HG03108 (cell line): ENCODE measurements at regions not wholly inside any gene's neighbourhood (a gene's known extent, or its start where the extent isn't known, plus 50 kb on each side); places are given as distances from the start of the nearest gene placed in this dataset.

Source experiments
- ATAC-seq: cut with Tn5 transposase; IDR thresholded peaks from one replicate; pipeline ENCODE4 v1.9.1; 2021; ENCODE audit warnings: moderate library complexity; ENCODE audit not compliant: unreplicated experiment

DNA sequence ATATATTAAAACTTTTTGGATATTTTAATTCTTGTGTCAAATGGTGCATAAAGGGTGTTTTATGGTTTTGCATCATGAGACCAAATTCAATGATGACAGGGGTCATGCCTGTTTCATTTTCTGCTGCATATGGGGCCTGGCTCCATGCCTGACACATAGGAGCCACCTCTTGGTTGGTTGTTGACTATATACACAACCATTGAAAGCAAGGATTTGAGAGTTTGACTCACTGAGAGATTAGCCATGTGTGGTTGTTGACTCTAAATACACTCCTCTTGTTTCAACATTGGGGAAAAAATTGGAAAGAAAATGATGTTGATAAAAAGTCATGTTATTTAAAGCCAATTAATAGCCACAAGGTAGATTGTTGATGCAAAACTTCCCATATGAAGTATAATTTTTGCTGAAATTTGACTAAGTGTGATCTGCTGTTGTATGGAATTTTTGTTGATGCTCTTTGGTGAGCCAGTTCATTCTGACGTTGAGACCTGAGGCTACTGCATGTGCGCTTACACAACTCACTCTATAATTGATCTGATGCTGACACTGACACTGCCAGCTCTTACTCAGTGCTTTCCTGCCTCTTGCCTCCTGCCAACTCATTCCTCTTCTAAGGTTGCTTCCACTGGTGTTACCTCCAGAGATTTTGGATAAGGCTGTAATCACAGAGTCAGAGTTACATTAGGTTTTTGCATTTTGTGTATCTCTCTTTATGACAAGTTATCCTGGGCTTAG lies 446.2 kb upstream of the SLC14A2 start:
- no peak for ATAC-seq

DNA sequence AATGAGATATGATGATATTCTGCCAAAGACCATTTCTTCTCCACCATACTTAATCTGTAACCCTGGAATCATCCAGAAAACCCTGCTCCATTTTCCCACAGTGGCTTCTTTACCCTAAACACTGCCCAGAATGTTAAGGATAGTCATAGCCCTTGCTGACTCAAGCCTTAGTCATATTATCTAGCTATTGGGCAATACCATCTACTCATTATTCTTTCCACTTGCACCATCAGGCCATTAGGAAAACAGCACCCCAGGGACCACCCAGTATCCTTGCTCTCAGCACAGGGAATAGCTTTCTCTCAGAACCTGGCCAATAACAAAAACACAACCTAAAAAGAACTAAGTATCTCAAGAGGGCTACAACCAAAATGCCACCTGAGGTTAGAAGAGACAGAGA lies 445.7 kb upstream of the SLC14A2 start:
- ATAC-seq = no peak

DNA sequence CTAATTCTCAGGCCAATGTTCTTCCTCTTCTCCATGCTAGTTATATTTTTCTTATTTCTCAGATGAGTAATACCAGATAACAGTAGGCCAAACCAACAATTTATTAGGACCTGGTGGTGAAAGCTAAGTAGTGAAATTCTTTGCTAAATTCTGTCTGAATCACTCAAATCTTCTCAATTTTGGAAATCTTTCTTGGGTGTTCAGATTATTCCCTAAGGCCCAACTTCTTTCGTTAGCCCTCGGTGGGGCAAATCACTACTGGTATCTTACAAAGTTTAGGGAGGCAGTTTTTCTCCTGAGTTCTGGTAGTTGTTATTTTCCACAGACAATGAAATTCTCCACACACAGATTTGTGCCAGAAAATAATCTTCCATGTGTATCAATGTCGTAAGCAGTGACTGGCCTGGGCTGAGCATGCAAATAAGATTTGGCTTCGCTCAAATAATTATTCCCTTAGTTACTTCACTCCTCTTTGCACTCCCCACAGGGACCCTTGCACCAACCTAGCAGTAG lies 443.5 kb upstream of the SLC14A2 start:
- no peak for ATAC-seq

DNA sequence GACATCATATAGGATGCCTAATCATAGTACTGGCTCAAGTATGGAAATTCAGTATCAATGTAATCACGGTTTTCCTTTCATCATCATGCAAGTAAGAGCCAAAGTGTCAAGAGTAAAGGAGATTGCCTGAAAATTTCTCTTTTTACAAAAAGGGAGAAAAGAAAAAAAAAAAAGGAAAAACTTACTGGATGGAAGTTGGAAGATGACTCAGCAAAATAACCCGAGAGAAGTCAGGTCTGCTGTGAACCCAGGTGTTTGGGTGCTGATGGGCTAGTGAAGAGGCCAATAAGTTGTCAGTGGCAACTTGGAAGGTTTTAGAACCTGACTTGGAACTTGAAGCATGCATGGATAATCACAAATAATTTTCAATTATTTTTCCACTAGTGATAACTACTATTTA lies 441.9 kb upstream of the SLC14A2 start:
- no peak for ATAC-seq

DNA sequence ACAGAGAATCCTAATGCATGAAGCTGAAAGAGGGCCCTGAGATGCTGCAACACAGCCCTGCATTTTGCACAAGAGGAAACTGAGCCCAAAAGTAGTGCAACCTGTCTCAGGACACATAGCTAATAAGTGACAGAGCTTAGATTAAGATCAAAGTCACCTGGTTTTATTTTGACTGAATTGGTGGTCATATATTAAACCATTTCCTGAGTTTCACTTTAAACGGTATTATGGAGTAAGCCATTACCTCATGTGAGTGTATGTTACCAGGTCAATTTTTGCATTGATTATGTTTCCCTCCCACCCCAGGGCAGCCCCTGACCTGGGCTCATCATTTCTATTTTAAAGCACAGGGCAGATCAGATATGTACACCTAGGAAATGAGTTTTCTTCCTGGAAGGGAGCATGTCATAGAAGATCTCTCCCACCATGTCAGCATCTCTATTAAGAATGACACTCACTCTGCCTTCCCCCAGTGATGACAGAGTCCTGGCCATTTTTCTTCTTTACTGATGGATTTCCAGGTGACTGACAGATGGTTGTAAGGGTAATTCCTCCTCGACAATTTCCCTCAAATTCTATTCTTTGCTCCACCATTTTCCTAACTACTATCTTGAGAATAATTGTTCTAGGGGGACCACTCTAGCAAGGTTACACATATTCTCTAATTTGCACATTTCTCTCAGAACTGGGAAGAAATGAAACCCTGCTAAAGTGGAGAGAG lies 441.3 kb upstream of the SLC14A2 start:
- ATAC-seq = peak; percentile 47

DNA sequence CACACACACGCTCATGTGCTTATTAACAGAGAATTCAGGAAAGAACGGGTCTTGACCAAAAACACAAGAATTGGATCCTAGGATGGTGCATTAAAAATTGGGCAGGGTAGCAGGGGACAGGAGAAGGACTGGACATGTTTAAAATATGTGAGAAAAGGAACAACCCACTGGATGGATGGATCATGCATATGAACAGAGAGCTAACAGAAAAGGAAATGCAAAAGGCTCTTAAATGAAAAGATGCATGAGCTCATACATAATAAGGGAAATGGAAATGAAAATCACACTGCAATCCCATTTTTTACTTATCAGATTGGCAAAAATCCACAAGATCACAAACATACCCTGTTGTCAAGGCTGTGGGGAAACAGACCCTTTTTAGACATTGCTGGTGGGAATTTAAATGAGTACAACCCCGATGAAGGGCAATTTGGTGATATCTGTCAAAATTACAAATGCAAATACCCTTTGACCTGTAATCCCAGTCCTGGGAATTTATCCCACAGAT lies 440.6 kb upstream of the SLC14A2 start:
- no peak for ATAC-seq

DNA sequence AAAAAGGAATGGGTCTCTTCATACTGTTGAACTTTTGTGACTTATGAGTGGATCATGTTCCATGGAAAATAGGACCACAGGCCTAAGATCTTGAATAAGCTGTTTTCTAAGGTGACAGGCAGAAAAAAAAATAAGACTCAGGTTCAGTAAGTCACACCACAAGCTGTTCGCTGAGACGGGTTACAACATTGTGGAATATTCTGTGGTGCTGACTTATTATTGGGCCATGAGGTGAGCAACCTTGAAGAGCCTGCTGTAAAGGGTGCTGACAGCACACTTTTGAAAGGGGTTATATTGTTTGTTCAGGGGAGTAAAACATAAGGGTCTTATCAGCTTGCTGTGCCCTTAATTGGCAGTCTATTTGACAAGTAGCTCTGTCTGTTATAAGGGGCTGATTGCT lies 439.8 kb upstream of the SLC14A2 start:
- ATAC-seq = no peak

DNA sequence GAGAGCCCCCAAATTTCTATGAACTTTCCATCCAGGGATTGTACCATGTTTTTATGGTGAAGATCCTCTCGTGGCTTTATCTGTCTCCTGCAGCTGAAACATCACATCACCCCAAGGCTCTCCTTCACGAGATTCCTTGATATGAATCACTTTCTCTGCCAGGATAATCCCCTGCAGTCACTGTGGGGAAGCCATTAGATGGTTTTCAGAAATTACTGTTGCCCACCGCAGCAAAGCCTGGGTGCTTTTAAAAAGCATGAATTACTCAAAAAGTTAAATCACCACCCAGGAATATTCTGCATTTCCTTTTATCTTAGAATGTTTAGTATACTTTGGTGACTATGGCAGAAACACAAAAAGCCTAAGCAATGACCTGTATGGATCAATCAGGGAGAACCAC lies 428.4 kb upstream of the SLC14A2 start:
- ATAC-seq = no peak

DNA sequence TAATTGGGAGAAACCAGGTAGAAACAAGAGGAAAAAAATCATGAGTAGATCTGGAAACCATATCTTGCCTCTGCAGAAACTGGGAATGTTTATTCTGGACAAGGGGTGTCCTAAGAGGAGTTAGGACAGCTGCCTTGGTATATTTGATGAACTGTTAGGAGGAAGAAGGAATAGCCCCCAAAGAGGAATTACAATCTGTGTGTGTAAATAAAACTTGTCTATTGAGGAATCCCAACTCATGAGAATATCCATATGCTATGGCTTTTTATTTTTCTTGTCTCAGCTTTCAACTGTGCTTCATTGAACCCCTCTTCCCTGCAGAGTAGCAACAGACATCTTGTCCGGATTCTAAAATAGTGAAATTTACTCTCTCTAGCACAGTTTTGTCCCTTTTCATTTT lies 423.5 kb upstream of the SLC14A2 start:
- no peak for ATAC-seq

DNA sequence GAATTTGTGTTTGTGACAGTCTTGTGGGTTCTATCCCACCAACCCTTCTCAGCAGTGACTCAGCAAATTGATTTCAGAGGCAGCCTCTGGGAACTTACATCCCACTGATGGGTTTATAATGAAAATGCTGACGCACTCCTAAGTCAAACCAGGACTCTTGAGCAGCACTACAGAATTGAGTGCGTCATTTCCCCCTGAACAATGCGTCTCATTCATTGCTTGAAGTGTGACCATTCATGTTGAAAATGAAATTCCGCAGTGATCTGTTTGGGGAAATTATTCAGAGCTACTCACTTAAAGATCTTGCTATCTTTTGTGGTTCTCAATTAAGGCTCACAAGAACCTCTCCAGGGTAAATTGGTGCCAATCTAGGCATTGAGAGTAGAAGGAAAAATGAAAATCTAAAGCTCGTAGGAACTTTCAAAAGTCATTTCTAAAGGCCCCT lies 417.7 kb upstream of the SLC14A2 start:
- peak; percentile 99 for ATAC-seq

DNA sequence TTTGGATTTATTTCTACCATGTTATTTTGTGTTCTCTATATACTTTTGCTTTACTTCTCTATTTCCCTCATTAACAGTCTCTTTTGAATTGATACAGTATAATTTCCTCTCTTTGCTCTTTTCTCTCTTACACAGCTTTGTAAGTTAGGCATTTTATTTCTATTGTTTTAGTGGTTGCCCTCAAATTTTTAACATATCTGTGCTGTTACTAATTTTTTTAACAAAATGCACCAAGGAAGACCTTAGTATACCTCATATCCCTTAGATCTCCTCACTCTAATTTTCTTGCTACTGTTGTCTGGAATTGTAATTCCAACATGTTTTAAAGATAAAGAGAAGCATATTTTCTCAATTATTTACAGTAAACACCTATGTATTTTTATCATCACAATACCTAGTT lies 416.8 kb upstream of the SLC14A2 start:
- no peak for ATAC-seq

DNA sequence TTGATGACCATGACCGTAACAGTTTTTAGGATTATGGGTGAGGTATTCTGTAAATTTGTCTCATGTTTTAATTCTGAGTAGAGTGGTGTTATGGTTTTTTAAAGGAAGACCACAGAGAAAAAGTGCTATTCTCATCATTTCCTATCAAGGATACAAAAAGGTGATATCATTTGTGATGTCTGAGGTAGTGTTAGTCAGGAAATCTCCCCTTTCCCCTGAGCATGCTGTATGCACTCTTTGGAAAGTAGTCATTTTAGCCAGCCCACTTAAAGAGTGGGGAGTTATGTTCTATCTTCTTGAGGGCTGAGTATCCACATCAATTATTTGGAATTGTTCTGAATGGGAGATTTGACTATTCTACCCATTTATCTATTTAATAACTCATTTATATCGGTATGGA lies 414.2 kb upstream of the SLC14A2 start:
- no peak for ATAC-seq

DNA sequence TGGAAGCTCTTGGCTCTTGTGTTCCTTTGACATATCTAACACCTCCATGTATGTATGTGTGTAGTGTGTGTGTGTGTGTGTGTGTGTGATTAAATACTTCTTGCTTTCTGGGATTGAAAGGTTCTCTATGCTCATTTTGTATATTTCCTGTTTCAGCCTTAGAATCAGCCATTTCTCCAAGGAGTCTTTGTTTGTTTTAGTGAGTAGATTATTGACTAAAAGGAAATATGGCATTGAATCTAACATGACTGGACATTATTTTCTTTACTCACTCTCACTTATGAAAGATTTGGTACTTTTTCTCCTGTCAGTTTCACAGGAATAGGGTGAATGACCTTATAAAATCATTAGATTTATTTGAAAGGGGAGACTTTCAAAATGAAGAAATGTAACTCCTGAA lies 413.8 kb upstream of the SLC14A2 start:
- no peak for ATAC-seq

DNA sequence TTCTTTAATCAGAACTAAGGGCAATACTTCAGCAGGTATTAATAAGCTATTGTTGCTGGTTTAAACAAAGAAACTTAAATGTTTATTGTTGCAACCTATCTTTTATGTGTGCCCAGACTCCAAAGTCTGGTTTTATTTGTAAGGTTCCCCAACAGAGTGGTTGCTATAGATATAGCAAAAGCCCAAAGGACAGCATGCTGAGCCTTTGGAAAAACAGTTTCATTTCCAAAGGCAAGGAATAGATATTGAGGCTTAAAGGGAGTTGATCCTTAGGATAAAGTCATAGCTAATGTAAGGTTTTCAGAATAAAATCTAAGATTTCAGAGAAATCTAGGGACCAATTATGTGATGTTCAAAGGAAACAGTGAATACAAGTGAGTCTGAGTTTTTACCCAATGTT lies 413.2 kb upstream of the SLC14A2 start:
- ATAC-seq = no peak

DNA sequence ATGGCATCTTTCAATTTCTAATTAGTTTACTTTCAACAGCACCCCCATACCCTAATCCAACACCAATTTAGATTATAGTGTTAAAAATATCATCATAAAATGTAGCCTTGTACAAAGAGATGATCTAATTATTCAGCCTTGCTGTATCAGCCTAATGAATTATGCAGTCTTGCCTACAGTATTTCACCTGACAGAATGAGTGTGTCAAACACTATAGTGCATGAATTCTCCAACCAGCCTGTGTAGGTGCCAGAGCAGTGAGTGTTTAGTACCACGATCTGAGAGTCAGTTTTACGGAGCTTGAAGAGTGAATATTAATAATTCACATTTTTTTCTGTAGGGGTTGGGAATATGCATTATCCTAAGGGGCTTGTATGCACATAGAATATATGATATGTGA lies 411.6 kb upstream of the SLC14A2 start:
- ATAC-seq = no peak

DNA sequence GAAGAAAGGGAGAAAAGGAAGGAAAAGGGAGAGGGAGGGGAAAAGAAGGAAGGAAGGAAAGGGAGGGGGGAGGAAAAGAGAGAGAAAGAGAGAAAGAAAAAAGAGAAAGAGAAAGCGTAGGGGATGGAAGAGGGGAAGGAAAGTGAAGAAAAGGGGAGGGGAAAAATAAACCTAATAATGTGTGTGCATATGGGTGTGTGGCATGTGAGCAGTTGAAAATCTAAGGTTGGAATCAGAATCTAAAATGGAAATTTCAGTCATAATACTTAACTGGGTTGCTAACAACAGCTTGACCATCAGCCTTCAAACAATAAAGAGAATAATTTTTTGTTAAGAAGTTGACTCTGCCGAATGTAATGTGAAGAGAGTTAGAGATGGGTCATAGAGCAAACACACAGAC lies 407.9 kb upstream of the SLC14A2 start:
- ATAC-seq = no peak

DNA sequence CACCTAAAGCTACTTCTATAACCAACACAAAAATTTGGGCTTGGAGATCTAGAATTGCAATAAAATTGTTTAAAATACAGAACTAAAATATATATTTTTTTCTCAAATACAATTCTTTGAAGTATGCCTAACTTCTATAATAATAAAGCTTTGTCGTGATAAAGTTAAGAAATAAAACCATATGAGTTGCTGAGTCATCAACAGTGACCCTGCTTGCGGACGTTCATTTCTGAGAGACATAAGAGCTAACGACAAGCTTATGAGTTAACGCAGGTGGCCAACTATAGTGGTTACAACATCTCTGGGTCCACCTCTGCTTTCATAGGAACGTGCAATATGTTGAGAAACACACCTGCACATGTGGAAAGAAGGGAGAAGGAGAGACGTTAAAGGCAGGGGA lies 407.1 kb upstream of the SLC14A2 start:
- ATAC-seq = no peak

DNA sequence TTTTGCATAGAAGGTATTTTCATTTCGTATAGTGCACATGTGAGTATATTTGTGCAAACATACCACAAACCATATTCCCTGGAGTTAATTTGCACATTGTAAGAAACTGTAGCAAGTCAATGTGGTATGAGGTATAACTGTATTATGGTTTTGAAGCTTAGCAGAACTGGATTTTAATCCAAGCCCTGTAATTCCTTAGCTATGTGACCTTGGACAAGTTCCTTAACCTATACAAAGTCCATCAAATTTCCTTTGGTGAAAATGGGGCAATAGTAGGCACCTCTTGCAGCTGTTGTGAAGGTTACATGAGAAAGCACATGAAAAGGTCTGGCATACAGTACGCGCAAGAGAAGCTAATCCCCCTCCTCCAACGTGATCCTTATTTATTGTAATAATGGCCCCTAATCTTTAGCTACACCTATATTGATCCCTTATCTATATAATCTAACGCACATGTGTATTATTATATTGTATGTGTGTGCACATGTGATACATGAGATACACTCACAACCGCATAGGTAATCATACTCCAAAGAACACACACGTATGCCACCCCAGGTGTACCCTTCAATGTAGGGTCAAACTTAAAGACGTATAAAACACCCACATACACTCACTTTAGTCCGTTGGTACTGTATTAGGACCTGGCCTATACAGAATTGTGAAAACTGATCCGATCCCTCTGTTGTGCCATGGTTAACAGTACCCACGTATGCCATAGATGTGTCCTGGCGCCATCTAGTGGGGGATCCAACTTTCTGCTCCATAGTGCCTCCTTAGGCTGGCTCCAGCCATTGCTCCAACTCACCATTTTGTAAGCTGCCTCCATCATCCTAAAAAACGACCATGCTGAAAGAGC lies 402.9 kb upstream of the SLC14A2 start:
- ATAC-seq = peak; percentile 92

DNA sequence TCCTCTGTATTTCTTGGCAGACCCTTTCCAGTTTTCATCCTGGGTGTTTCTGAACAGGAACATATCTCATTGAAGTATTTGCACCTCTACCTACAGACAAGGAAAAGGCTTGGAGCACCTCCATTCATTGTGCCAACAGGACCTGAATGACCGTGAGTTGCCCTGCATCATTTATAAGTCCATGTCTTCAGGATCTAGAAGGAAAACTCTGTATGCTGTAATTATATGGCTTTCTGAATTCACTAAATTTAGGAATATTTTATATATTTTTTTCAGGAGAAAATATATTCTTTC lies 402.3 kb upstream of the SLC14A2 start:
- ATAC-seq = no peak

DNA sequence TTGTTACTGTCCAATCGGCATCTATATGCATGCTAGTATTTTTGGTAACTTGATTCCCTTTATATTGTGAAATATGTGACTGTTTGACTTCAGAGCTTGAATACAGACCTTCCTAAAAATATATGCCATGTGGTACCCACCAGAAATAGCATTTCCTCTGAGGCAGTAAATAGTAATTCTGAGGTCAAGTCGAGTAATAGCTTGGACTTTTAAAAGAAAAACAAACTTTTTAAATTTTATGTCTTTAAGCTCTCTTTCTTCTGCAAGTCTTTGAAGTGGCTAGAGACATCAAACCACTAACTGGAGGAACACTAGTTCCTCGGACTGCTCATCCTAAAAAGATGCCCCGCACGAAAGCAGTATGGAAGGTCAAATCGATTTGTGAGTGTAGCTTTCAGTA lies 396.8 kb upstream of the SLC14A2 start:
- no peak for ATAC-seq

DNA sequence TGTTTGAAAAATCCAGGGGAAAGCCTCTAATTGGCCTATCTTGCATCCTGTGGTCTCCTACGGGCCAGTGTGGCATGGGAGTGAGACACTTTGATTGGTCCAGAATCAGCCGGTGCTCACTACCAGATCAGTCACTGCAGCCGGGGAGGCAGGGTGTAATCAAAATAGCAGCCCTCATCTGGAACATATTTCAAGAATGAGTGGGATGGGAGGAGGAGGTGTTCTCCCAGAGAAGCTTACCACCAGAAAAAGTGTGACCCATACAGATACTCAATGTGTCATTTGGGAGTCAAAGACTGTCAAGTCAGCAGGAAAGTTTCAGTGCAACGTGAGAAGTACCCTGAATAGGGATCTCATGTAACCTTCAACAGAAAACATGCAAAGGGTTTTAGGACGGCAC lies 393.9 kb upstream of the SLC14A2 start:
- no peak for ATAC-seq

DNA sequence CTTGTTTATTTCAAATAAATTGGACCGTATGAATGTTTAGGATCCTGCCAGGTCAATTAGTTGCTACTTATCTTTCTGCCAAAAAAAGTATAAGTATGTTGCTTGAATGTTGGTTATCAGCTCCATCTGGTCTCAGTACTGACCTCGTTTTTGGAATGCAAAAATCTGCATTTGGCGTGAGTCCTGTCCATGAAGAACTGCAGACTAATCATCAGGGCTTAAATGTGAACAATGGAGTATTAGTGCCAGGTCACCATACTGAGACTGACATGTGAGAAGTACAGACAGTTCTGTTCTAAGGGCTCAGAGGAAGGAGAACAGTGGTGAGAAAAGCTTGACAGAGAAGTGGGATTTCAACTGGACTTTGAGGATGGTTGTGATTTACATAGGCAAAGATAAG lies 393.1 kb upstream of the SLC14A2 start:
- no peak for ATAC-seq
